HG03571 (cell line): ENCODE measurements at regions not wholly inside any gene's neighbourhood (a gene's known extent, or its start where the extent isn't known, plus 50 kb on each side); places are given as distances from the start of the nearest gene placed in this dataset.
"Not testable (repeated sequence)": the region's sequence is repeated elsewhere in the genome, so short reads cannot be mapped to it uniquely, and the experiment has no call there.

Source experiments
- ATAC-seq: cut with Tn5 transposase; IDR thresholded peaks from one replicate; pipeline ENCODE4 v1.9.1; 2021; ENCODE audit not compliant: unreplicated experiment

DNA sequence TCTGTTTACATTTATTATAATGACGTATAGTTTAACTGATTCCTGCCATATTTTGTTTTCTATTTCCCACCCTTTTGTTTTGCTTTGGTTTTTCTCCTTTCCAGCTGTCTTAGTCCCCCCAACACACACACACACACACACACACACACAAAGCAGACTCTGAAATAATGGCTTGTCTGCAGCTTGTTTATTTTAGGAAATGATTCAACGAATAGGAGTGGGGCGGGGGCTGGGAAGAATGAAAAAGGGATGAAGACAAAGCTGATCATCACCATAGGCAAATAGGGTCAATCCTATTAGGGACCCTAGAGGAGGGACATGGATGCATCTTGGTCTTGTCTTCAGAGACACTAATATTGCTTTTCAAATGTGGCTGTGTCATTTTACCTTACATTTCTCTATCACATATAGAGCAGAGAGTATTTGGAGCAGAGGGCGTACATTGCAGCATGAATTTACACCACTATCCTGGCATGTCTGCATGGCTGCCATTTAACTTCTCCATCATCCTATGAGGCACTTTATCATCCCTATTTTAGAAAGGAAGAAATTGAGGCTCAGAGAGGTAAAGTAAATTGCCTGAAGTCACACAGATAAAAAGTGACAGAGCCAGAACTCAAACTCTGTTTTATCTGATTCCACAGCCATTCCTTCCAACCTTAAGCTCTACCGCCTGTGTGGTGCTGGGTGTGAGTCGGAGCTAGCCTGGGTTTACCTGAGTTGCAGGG lies 147.2 kb upstream of the TPM1 start:
- no peak for ATAC-seq

GRCh38 chr15:62895905-62896316 lies 146.6 kb upstream of the TPM1 start:
- ATAC-seq, result no peak

GRCh38 chr15:62896380-62896866 lies 146.1 kb upstream of the TPM1 start:
- ATAC-seq, result no peak

- ATAC-seq, result no peak
Measured at GRCh38 chr15:62896969-62897486, 145.5 kb upstream of the TPM1 start.

DNA sequence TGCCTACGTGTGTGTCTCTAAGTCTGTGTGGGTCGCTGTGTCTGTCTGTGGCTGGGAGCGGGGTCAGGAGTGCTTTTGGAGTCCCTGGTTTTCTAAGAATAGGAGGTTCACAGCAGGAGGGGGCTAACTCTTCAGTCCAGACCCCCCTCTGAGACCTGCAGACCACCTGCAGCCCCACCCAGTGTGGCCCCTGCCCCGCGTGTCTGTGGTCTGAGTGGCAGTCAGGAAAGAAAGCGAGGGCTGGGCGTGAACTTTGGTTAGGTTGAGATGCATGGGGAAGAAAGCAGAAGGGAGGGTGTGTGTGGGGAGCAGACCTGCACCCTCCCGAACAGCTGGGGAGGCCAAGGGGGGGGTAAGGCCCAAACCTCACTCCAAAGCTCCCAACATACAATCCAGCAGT lies 144.9 kb upstream of the TPM1 start:
- no peak for ATAC-seq

GRCh38 chr15:62899090-62899493 lies 143.5 kb upstream of the TPM1 start:
- no peak for ATAC-seq

DNA sequence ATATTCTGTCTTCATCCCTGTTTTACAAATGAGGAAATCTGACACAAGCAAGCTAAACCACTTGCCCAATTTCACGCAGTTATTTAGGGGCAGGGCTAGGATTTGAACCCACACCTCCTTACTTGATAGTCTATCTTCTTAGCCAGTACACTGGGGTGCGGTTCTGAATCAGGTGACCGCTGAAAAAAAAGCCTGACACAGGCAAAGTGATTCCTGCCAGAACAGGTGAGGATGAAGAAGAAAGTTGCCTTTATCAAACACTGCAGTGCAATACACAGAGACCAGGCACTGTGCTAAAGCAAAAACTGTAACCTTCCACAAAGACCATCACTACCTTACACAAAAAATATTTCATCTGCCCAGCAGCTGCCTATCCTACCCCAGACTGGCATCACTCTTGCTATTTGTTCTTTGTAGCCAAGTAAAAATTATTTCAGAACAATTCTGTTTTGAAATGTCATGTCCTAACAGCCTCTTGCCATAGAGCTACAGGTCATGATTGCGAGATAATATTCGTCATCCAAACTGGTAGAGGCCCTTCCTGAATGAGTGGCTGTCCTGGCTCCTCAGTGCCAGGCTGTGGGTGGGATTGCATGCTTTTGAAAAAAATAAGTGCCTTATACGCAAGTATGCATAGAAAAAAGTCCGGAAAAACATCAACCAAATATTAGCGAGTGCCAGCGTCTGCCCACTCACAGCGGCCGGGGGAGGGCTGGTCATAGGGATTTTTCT lies 142.3 kb upstream of the TPM1 start:
- ATAC-seq, result no peak

- no peak for ATAC-seq
Measured at GRCh38 chr15:62901087-62901486, 141.5 kb upstream of the TPM1 start.

- ATAC-seq, result no peak
Measured at GRCh38 chr15:62901909-62902546, 140.5 kb upstream of the TPM1 start.

GRCh38 chr15:62902821-62903220 lies 139.7 kb upstream of the TPM1 start:
- no peak for ATAC-seq

DNA sequence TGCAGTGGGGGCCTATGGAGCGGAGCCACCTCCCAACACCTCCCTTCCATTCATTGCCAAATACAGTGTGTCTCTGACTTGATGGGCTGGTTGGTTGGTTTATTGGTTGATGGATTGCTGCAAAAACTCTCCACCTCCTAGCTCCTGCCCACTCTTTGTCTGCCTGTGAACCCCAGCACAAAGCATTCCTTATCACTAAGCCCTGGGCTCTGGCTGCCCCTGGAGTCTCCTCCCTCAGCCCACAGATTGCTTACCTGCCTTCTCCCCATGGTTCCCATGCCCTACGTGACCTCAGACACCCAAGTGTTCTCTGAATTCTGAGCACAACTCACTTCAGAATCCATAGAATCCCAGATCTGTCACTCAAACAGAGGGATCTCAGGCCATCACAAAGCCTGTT lies 139.1 kb upstream of the TPM1 start:
- no peak for ATAC-seq

- no peak for ATAC-seq
Measured at GRCh38 chr15:62904041-62904910, 138.3 kb upstream of the TPM1 start.

GRCh38 chr15:62906627-62907026 lies 135.9 kb upstream of the TPM1 start:
- ATAC-seq, result no peak

DNA sequence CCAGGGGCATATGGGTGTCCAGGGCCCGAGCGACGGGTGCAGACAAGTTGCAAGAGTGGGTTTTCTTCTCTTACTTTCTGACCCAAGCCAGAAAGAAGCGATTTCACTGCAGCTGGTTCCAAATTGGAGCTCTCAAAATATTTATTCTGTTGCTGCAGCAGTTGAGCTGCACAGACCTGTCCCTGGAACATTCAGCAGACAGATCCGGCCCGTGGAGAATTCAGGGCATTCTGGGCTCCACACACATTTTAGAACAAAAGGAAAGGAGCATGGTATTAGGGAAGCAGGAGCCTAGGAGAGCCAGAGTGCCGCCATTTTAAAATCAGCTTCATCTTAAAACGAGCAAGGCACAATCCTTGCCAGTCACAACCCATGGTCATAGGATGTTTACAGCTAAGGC lies 135.3 kb upstream of the TPM1 start:
- no peak for ATAC-seq

DNA sequence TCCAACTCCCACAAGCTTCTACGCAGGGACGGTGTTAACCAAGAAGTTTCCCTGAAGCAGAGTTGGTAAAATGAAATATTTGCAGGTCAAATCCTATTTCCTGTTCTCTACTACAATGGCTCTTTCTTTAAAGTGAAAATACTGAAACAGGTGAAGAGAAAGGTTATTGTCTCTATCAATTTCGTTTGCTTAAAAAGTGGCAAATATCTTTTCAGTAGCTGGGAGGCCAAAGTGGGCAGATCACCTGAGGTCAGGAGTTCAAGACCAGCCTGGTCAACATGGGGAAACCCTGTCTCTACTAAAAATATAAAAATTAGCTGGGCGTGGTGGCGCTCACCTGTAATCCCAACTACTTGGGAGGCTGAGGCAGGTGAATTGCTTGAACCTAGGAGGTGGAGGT lies 134.2 kb upstream of the TPM1 start:
- ATAC-seq, result not testable (repeated sequence)

DNA sequence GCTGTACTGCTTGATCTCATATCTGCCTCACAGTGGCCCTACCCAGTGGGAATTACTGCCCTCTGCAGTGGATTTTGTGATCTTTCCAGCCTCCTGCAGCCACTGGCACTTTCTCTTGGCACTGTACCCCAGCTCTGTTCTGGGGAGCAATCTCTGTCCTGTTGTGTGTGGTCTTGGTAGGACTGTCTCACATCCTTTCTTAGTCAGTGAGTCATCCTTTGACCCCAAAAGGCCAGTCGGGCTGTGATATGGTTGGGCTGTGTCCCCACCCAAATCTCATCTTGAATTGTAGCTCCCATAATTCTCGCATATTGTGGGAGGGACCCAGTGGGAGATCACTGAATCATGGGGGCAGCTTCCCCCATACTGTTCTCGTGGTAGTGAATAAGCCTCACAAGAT lies 133.3 kb upstream of the TPM1 start:
- ATAC-seq, result no peak

DNA sequence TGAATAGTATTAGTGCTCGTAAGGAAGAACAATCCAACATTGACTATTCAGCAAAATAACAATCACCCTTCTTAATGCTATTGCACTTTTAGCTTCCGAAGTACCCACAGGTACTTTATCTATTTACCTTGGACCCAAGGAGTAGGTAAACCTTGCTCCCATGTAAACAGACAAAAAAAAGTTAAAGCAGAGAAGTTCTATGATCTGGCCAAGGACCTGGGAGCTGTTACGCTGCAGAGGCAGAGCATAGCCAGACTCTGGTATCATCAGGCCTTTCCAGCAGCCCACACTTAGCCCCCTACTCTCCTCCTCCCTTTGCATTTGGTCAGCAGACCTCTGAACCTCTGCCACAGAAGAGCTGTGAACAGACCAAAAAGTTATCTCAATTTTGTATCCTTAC lies 130.3 kb upstream of the TPM1 start:
- ATAC-seq, result no peak

DNA sequence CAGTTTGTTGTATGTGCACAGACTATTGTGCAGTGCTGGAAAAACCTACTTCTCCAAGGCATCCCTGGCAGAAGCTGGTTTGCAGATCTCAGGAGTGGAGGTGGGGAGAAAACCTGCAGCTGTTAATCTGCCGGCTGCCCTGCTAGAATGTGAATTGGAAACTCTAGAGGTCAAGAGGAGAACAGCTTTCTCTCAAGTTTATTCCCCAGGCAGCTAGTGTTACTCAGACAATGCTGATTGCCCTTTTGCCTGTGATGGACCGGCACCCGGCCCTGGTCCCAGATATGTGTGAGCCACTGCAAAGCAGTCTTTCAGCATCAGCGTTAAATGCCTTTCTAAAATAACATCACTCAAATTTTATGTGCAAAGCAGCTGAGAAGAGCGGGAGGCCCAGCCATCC lies 129.7 kb upstream of the TPM1 start:
- no peak for ATAC-seq

- no peak for ATAC-seq
Measured at GRCh38 chr15:62913246-62913645, 129.3 kb upstream of the TPM1 start.

DNA sequence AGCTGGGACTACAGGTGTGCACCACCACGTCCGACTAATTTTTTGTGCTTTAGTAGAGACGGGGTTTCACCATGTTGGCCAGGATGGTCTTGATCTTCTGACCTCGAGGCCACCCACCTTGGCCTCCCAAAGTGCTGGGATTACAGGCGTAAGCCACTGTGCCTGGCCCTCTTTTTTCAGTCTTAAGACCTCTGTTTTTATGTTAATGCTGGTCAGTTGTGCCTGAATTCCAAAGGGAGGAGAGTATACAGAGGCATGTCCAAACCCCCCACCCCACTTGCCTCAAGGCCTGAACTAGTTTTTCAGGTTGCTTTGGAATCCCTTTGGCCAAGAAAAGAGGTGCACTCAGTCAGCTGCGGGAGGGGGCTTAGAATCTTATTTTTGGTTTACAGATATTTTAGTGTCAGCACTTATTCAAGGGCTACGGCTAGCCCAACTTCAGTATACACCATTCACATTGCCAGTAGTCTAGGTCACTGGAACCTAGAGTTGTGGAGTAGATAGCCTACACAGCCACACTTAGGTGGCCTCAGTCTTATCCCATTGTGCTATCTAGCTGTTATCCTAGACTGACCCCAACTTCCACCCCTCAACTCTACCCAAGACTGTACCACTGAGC lies 128.0 kb upstream of the TPM1 start:
- ATAC-seq, result no peak
